Endothelial cell of umbilical vein (primary cell): ENCODE measurements at regions not wholly inside any gene's neighbourhood (a gene's known extent, or its start where the extent isn't known, plus 50 kb on each side); places are given as distances from the start of the nearest gene placed in this dataset.

Source experiments
- EZH2 ChIP-seq: IDR thresholded peaks from 2 replicates; pipeline ENCODE4 v1.6.1; 2012; ENCODE audit warnings: borderline replicate concordance, low read depth, mild to moderate bottlenecking, moderate library complexity, low read length, inconsistent platforms; ENCODE audit not compliant: severe bottlenecking
- JUN ChIP-seq: IDR thresholded peaks from 2 replicates; pipeline ENCODE4 v1.6.1; 2011; ENCODE audit warnings: borderline replicate concordance, low read depth; ENCODE audit not compliant: insufficient read length, insufficient read depth
- MYC ChIP-seq: IDR thresholded peaks from one replicate; pipeline ENCODE4 v1.6.1; 2011; ENCODE audit warnings: mild to moderate bottlenecking, low read depth, low read length
- POLR2A ChIP-seq: IDR thresholded peaks from 2 replicates; pipeline ENCODE4 v1.6.1; 2012; ENCODE audit warnings: low read depth, mild to moderate bottlenecking, control low read depth, low read length
- POLR2AphosphoS5 ChIP-seq: IDR thresholded peaks from 2 replicates; pipeline ENCODE4 v1.6.1; 2012; ENCODE audit warnings: low read depth, mild to moderate bottlenecking, control low read depth, low read length, moderate library complexity; ENCODE audit not compliant: insufficient read depth
- TF ChIP-seq, protein P1 (sequence below), 2 donors: IDR thresholded peaks; 1 replicate in 1 of 2; 2 replicates in 1 of 2; pipeline ENCODE4 v1.5.1; 2011; ENCODE audit warnings: low read length in 2 of 2, mild to moderate bottlenecking in 2 of 2, moderate library complexity in 2 of 2, control low read depth in 1 of 2, inconsistent platforms in 1 of 2, low read depth in 1 of 2; ENCODE audit not compliant: insufficient read depth in 1 of 2; ENCODE audit errors: extremely low read depth in 1 of 2
- TF ChIP-seq, protein P2 (sequence below): IDR thresholded peaks from 2 replicates; pipeline ENCODE4 v1.6.1; 2011; ENCODE audit not compliant: insufficient read depth, insufficient read length

DNA sequence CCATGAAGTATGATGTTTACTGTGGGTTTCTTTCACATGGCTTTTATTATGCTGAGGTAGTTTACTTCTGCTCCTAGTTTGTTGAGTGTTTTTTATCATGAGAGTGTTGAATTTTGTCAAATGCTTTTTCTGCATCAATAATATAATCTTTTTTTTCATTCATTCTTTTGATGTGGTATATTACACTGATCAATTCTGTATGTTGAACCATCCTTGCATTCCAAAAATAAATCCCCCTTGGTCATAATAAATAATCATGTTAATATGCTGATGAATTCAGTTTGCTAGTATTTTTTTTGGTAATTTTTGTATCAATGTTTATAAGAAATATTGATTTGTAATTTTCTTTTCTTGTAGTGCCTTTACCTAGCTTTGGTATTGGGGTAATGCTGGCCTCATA is 97.9 kb upstream of the ZNF648 start:
- TF ChIP-seq, protein P1, sequence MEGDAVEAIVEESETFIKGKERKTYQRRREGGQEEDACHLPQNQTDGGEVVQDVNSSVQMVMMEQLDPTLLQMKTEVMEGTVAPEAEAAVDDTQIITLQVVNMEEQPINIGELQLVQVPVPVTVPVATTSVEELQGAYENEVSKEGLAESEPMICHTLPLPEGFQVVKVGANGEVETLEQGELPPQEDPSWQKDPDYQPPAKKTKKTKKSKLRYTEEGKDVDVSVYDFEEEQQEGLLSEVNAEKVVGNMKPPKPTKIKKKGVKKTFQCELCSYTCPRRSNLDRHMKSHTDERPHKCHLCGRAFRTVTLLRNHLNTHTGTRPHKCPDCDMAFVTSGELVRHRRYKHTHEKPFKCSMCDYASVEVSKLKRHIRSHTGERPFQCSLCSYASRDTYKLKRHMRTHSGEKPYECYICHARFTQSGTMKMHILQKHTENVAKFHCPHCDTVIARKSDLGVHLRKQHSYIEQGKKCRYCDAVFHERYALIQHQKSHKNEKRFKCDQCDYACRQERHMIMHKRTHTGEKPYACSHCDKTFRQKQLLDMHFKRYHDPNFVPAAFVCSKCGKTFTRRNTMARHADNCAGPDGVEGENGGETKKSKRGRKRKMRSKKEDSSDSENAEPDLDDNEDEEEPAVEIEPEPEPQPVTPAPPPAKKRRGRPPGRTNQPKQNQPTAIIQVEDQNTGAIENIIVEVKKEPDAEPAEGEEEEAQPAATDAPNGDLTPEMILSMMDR (IDR thresholded peaks at IDR 0.05; ENCODE audit: extremely low read depth in 1 of 2, insufficient read depth in 1 of 2, low read depth in 1 of 2, low read length in 2 of 2), result no peak
- no peak for TF ChIP-seq POLR2AphosphoS5
- no peak for TF ChIP-seq POLR2A
- TF ChIP-seq, protein P2, sequence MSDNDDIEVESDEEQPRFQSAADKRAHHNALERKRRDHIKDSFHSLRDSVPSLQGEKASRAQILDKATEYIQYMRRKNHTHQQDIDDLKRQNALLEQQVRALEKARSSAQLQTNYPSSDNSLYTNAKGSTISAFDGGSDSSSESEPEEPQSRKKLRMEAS, result no peak
- no peak for TF ChIP-seq JUN
- TF ChIP-seq MYC, result no peak
- no peak for TF ChIP-seq EZH2
